ENCODE measurements at regions not wholly inside any gene's neighbourhood (a gene's known extent, or its start where the extent isn't known, plus 50 kb on each side); places are given as distances from the start of the nearest gene placed in this dataset.
"Not testable (repeated sequence)": the region's sequence is repeated elsewhere in the genome, so short reads cannot be mapped to it uniquely, and the experiment has no call there.

DNA sequence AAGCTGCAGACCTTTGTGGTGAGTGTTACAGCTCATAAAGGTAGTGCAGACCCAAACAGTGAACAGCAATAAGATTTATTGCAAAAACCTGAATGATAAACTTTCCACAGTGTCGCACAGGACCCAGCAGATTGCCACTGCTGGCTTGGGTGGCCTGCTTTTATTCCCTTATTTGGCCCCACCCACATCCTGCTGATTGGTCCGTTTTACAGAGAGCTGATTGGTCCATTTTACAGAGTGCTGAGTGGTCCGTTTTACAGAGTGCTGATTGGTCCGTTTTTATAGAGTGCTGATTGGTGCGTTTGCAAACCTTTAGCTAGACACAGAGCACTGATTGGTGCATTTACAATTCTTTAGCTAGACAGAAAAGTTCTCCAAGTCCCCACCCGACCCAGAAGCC lies 127.7 kb upstream of the UBE3A start:
- TF ChIP-seq, protein P1, sequence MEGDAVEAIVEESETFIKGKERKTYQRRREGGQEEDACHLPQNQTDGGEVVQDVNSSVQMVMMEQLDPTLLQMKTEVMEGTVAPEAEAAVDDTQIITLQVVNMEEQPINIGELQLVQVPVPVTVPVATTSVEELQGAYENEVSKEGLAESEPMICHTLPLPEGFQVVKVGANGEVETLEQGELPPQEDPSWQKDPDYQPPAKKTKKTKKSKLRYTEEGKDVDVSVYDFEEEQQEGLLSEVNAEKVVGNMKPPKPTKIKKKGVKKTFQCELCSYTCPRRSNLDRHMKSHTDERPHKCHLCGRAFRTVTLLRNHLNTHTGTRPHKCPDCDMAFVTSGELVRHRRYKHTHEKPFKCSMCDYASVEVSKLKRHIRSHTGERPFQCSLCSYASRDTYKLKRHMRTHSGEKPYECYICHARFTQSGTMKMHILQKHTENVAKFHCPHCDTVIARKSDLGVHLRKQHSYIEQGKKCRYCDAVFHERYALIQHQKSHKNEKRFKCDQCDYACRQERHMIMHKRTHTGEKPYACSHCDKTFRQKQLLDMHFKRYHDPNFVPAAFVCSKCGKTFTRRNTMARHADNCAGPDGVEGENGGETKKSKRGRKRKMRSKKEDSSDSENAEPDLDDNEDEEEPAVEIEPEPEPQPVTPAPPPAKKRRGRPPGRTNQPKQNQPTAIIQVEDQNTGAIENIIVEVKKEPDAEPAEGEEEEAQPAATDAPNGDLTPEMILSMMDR (conservative IDR thresholded peaks at IDR 0.05; ENCODE audit: low read depth, low read length), result not testable (repeated sequence)
- TF ChIP-seq POLR2A (IDR thresholded peaks at IDR 0.05; ENCODE audit: low read depth, low read length); CHD1 (IDR thresholded peaks at IDR 0.05; ENCODE audit: low read depth, low read length); MXI1 (IDR thresholded peaks at IDR 0.05; ENCODE audit: borderline replicate concordance, low read depth, low read length); CEBPB (IDR thresholded peaks at IDR 0.05; ENCODE audit: low read depth, low read length); BHLHE40 (IDR thresholded peaks at IDR 0.05; ENCODE audit: low read depth, low read length); MAFK (IDR thresholded peaks at IDR 0.05; ENCODE audit: low read depth, low read length); FOS (IDR thresholded peaks at IDR 0.05; ENCODE audit: low read depth, low read length); RAD21 (IDR thresholded peaks at IDR 0.05; ENCODE audit: low read length); RCOR1 (IDR thresholded peaks at IDR 0.05; ENCODE audit: insufficient replicate concordance, low read length); MAZ (IDR thresholded peaks at IDR 0.05; ENCODE audit: borderline replicate concordance, low read depth, low read length): not testable (repeated sequence)

Data from IMR-90 (cell line).